Activated effector memory CD4-positive, alpha-beta T cell treated with anti-CD3 and anti-CD28 coated beads, Interleukin-2, amount 50 U/mL, for 16 hours (primary cell): ENCODE measurements at regions not wholly inside any gene's neighbourhood (a gene's known extent, or its start where the extent isn't known, plus 50 kb on each side); places are given as distances from the start of the nearest gene placed in this dataset.

Source experiments
- DNase-seq: peaks from one replicate; pipeline ENCODE4 v3.0.0-alpha.2; 2020

DNA sequence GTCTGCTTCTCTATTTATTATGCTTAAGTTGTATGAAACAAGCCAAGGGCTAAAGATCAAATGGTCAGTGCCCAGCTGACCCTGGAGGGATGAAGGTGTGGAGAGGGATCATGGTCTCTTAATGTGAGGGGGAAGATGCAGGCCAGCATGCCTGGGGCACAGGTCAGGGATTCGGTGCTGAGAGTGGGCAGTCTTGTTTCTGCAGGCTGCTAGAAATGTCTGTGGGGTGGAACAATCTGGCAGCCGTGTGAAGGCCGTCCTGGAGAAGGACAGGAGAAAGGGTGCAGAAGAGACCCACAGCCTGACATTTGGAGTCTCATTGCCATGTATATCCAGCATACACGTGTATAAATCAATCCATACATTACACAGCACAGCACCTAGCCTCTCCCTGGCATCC is 258.3 kb upstream of the MOCS1 start:
- DNase-seq, result no peak

DNA sequence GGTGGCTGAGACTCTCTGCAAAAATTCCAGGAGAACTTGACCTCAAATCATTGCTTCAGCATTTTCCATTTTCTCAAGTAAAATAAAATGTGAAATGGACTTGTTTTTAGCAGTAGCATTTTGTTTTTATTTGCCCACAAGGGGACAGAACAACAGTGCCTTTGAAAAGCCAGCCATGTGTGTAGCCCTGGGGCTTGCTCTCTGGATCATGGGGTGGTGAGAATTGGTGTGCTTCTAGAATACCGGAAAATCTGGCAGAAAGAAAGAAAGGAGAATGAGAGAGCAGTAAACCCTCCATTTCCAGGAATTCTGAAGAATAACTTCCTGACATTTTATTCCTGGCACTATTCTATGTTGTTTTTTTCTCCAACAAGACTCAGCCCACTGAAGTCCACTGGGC is 254.7 kb upstream of the MOCS1 start:
- no peak for DNase-seq

DNA sequence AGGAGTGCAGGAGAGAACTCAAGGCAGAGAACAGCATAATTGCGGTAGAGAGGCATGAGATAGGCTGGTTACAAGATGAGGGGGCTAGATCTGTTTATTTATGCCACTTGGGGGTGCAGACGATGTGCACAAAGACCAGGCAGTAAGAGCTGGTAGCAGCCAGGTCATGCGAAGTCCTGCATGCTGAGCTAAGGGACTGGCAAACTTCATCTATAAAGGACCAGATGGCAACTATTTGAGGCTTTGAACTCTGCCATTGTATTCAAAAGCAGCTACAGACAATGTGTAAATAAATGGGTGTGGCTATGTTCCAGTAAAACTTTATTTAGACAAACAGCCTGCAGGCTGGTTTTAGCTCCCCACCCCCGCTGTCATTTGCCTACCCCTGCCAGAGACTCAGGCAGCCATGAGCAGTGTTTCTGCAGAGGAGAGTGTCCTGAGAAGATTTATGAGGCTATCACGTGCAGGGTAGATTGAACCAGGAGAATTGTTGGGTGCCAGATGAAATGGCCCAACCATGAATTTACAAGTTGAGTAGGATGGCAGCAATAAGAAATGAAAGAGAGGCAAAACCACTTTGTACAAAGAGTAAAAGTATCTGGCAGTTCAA is 253.4 kb upstream of the MOCS1 start:
- no peak for DNase-seq

DNA sequence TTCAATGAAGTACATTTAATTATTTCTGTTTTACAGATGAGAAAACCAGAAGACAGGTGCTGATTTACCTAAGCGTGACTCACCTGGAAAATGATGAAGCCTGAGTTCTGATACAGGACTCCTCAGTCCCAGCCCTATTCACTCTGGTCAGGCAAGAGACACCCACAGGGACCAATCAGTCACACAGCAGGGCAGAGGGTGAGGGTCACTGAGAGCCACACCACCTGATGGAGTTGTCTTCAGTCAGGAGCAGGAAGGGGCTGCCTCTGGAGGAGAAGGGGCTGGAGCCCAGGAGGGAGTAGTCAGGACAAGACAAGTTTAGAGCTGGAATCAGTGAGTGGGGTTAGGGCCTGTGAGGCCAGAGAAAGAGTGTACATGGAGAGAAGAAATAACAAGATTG is 251.2 kb upstream of the MOCS1 start:
- DNase-seq, result no peak

DNA sequence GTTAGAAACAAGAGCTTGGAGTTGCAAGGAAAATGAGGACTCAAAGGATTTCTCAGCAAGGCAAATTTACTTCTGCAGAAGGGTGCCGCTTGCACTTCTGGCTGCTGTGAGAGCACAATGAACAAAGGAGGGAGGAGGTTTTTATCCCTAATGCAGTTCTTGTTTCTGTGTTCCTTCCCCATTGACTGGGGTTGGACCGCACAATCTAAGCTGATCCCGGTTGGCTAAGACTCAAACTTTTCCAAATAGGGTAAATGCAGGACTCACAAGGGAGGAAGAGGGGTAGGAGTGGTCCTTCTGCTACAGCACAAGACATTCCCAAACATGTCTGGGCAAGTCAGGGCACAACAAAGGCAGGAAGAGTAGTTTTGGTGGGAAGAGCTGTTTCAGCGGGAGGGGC is 249.6 kb upstream of the MOCS1 start:
- no peak for DNase-seq

DNA sequence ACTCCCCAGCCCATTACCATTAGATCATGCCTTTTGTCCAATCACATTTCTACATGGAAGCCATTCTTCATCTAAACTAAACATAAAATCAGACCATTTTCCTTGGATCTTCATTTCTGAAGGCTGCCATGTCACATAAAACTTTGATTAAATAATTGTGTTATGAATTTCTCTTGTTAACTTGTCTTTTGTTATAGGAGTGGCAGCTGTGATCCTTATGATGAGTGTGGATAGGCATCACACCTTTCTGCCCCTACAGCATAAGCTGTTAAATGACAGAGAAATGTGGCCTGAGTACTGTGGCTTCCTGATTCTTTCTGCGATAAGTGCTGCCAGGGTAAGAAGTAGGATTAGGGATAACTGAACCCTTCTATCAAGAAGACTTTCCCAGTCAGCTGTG is 247.1 kb upstream of the MOCS1 start:
- DNase-seq, result no peak

DNA sequence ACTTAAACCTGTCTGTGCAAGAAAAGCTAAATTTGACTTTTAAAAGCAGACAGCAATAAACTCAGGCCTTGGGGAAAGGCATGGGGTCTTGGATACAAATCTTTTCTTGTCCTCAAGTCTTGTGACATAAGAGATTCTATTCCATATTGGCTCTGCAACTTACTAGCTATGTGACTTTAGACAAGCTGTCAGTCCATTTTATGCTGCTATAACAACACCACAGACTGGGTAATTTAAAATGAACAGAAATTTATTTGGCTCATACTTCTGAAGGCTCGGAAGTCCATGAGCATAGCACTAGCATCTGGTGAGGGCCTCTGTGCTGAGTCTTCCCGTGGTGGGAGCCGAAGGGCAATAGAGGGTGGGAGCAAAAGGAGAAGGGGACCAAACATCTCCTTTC is 246.0 kb upstream of the MOCS1 start:
- no peak for DNase-seq

DNA sequence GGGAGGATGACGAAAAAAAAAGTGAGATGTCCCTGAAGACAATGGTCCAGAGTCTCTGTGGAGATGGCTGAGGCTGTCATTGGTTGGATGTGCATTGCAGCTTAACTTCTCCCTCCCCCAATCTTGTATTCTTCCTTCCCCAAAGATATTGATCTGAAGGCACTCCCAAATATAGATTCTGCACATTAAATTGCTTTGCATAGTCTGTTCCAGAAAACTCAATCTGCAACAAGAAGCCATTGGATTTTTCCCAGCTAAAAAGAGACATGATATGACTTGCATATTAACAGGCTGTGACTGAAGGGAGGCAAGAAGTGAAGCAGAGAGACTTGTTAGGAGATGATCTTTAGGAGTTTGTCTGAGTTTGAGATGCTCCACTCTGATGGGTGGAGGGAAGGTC is 245.2 kb upstream of the MOCS1 start:
- DNase-seq, result no peak

DNA sequence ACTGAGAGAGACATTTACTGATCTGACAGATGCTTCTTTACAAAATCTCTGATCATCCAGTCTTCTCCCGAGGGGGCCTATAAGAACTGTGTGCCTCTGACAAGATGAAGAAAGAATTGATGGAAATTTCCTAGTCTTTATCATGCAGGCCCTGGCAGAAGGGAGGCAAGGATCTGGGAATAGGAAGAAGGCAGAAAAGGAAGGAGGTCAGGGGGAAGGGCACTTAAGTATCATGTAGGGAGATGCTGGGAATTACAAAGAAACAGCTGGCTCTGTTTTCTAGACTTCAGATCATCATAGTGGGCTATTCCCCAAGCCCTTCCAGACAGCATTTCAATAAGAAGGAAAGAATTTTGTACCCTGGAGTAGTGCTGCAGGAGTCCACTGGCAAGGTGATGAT is 243.3 kb upstream of the MOCS1 start:
- DNase-seq, result no peak

DNA sequence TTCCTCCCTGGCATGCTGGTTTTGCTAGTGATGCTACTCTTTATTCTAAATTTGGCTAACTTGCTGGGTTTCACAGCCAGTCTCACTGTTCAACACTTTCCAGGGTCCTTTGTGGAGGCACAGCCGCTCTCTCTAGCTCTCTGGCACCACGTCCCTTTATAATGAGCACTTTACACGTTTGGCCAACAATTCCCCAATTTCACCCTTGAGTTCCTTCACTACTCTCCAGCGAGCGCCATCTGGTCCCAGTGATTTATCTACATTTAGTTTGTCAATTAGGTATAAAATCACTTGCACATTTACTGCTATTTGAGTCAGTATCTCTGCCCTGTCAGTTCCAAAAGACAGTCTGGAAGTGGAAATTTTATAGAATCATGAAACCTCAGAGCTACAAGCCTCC is 241.9 kb upstream of the MOCS1 start:
- DNase-seq, result no peak

DNA sequence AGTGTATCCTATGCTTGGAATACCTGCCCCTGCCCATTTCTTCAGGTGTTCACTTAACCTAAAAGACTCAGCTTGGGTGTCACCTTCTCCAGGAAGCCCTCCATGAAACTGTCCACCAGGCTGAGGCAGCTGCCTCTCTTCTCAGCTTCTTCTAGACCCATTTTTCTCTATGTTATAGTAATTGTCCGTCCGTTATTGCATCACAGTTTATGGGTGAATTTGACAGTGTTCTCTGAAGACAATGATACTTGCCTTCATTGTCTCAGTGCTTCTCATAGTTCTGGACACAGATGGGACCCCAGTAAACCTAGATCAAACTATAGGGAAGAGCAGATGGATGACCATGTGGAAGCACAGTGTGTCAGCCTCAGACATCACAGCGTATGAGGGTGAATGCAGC is 238.0 kb upstream of the MOCS1 start:
- no peak for DNase-seq

DNA sequence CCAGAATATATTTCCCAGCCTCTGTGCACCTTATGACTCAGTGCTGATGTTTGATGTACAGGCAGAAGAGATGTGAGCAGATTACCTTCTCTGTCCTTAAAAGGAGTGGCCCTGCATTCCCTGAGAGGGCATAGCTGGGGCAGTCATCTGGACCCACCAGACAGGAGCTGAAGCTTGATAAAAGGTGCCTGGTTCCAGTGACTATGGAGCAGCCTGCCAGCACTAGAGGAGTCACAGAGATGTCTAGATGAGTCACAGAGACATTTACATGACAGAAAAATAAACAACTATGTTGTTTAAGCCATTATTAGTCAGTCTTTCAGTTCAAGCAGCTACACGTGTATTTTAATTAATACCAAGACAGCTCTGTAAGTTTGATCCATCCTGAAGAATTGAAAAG is 237.1 kb upstream of the MOCS1 start:
- no peak for DNase-seq

DNA sequence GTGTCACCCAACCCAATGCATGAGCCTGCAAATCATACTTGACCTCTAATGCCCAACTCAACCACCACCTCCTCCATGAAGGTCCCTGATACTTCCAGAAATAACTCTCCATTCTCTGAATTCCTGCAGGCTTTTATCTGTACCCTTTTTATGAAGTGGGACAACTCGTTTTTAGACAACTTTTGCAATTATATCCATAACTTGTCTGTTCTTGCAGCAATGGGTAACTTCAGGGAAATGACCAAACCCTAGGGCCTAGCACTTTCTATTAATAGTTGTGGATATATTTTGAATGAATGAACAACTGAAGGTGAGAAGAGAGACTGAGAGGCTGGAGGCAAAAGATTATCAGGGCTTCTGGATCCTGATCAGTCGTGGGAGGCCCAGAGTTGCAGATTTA is 236.6 kb upstream of the MOCS1 start:
- no peak for DNase-seq

DNA sequence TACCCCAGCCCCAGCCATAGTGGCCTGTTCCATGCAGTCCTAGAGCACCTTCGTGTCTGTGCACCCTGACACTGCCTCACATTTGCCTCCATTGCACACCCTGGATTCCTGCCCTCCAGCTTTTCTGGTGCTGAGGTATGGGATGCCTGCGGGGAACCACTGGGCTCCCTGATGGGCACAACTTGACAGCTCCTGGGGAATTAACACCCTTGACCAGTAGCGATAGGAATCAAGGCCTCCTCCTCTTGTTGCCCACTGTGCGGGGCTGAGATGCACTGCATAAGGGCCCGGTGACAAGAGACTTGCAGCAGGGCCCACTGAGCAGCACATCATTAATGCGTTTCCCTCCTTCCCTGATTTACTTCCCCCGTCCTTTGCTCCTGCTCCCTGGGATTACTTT is 235.6 kb upstream of the MOCS1 start:
- DNase-seq, result no peak

DNA sequence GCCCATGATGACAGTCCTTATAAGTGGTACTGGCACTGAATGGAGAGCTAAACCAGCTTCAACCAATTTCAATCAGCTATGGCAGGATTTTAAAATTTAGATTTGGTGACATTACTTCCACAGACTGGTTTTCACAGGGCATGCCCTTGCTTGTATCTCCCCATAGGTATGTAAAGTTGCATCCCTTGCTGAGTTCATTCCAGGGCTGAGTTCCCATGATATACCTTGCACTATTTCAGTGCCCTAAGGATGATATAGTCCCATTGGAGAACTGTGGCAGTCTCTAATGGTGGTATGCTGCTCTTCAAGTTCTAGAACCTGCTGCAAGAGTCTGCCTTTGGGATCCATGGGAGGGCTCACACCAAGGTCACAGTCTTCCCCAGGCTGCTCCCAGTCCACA is 232.7 kb upstream of the MOCS1 start:
- DNase-seq, result no peak

DNA sequence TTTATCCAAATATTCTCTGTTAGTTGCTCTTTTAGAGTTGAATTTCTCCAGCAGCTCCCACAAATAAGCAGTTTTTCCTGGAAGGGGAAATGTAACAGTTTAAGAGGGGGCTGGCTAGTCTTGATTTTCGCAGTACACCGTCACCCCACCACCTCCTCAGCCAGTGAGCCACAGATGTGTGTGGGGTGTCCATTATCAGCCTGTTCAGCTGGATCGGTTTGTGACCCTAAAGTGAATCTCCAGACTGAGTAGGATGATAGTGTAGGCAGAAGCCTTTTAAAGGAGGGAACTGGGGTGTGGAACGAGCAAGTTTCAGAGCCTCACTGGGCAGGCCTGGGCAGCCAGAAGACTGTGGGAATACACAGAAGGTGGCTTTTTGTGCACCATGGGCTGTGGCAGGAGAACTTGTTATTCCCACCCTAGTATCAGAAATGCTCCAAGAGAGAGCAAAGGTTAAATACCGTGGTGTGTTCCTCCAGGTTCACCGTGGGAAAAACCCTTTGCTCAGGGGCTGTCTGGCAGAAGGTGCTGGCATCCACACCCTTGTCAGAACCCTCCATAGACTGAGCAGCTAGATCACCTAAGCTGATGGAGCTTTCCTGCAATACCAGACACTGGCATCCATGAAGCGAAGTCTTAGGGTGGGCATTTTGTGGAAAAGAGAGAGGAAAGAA is 230.9 kb upstream of the MOCS1 start:
- no peak for DNase-seq

DNA sequence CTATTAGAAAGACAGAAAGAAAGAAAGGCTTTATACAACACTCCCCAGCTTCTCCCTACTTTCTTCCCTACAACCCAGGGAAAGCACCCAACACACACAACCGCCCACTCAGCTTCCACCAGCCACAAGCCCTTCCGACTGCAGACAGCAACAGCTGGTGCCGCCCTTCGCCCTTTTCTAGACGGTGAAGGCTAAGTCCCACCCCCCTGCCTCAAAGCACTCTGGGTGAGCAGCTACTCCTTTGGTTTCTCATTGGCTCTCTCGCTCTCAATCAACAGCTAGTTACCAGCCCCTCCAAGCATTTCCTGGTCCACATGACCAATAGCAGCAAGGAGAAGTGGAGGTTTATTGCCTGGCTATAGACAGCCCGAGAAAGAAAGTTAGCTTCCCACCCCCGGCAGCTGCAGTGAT is 230.1 kb upstream of the MOCS1 start:
- no peak for DNase-seq

DNA sequence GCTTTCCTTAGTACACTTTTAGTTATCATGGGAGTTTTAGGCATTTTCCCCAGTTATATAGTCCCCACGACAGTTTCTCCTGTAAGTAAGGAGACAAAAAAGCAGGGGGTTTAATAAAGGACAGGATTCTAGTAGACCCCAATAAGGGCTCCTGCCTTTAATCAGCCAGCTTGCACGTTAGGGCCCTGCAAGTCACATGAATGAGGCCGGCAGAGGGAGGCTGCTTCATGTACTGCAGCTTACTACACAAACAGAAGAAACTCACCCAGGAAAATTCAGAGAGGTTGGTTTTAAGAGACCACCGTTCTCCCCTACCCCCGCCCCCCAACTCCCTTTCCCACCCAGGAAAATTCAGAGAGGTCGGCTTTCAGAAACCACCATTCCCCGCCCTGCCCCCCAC is 229.7 kb upstream of the MOCS1 start:
- no peak for DNase-seq

DNA sequence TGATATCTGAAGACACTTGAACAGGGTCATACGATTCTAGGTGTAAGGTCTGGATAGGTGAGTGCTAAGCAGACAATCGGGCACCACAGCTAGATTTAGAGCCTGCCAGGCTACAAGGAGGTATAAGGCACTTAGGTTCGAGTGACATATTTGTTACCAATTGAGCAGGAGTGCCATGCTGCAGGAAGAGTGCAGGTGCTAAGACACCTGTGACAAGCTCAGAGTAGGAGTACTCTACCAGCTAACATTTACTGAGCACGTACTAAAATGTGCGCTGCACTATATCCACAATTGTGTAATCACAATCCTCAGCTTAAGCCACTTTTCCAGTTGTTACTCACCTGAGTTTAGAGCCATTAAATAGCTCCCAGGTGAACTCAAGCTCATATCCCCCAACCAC is 227.8 kb upstream of the MOCS1 start:
- DNase-seq, result no peak

DNA sequence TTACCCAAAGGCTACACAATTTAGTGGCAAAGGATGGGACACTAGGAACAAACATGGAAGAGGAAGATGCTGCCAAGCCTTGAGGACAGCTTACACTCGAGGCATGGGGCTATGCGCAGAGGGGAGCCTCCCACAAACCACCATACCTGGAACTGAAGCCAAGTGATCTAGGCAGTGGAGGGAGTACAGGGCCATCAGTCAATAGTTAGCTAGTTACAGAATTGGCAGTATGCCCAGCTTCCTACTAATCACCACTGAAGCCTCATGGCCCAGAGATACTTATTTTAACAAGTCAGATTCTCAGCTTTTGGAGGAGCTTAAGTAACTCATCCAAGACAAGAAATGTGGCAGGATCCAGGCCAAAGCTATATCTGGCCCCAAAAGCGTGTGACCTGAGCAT is 226.6 kb upstream of the MOCS1 start:
- DNase-seq, result no peak

DNA sequence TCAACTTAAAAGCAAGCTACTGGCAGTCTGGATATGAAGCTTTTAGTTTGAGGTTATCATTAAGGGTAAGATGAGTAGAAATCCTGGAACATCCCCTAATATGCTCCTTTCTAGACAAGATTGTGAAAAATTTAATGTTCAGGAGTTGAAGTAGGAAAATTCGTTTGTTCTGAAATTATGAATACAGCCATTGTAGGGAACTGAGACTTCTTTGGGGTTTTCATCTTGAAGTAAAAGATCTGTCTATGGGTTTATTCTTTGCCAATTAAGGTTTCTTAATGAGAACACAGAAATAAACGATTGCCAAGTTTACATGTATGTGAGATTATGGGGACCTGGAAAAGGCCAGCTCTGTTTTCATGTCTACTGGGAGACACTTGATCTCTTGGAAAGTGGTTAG is 225.6 kb upstream of the MOCS1 start:
- DNase-seq, result no peak

DNA sequence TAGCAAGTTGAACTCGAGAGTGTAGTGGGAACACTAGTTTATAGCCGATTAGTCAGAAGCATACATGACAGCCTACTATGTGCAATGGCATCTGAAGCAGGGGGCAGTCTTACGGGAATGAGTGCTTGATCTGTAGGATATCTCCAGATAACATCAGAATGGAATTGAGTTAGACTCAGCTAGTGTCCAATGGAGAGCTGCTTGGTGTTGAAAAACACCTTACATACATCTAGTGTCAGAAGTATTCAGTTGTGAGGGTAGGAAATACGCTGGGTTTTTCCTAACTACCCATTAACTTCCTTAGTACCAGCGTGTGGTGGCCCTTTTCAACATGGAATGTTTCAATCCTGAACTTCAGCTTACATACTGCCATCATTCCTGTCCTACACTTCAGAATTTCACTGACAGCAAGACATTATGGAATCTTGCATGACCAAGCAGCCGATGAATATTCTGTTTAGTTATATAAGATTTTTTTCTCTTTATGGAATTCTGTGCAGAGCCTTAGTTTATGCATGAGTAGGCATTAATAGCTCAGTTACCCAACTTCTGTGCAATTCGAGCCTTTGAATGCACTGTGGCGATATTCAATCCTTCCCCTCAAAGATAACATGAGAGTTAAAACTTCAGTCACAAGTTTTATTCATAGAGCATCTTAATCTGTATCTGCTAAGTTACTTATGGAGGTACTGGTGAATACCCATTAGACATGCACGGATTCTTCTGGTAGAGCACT is 218.6 kb upstream of the MOCS1 start:
- DNase-seq, result no peak

DNA sequence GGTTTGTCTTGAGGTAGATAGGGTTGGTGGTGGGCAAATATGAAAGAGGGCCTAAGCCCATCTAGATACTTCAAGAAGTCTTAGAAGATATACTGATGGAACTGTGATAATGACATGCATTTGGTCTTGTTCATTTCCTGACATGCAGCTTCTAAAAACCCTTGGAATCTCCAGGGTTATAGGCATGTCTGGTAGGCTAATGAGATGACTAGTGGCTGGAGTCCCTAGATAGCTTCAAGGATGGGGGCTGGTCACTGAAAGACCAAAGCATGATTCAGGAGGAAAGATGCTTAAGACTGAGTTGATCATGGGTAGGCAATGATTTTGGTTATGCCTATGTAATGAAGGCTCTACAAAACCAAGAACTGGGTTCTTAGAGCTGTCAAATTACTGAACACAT is 217.9 kb upstream of the MOCS1 start:
- DNase-seq, result no peak

DNA sequence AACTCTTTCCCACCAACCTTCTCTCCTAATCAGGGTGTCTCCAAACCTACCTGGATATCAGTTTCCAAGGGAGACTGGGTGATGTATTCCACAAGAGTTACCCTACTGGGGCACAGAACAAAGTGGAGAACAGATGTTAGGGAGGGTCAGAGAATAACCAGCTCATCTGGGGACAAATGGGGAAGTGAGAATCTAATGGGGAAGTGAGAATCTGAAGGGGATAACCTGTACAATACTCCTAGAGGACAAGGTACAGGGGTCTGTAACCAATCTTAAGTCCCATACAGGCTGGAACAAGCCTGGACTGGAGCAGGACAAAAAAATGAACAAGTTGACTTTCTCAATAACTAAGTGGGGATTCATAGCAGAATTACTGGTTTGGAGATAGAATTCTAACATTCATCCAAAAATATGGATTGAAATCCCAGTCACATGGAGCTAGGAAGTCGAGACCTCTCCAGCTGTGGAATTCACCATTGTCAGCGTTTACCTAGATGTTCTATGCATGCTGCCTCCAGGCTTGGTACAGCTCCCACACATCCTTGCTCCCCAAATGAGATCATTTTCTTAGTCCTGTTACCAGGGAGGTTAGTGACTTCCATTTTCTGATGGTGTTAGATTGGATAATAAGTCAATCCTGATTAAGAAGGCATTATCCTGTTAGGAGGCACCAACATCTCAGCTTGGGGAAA is 214.8 kb upstream of the MOCS1 start:
- DNase-seq, result no peak
